ENCODE measurements at regions not wholly inside any gene's neighbourhood (a gene's known extent, or its start where the extent isn't known, plus 50 kb on each side); places are given as distances from the start of the nearest gene placed in this dataset.

- no peak for DNase-seq (ENCODE audit: low read depth)
- H3K4me3 ChIP-seq (ENCODE audit: low read depth, low read length) = no peak overlapping the region
- TF ChIP-seq MAX (IDR thresholded peaks at IDR 0.05; ENCODE audit: low read depth, low read length) (no peak), POLR2A (IDR thresholded peaks at IDR 0.05; ENCODE audit: extremely low read depth, insufficient read length) (no peak), CTCF (IDR thresholded peaks at IDR 0.05; ENCODE audit: low read depth, low read length) (no peak), MYC (IDR thresholded peaks at IDR 0.05; ENCODE audit: low read depth, low read length) (no peak)
These were observed 1537.4 kb downstream of the SLITRK1 start for GRCh38 chr13:82344867-82345266.

GRCh38 chr13:82341116-82341515, 1541.2 kb downstream of the SLITRK1 start:
- TF ChIP-seq MYC (IDR thresholded peaks at IDR 0.05; ENCODE audit: low read depth, low read length) = no peak
- TF ChIP-seq CTCF (IDR thresholded peaks at IDR 0.05; ENCODE audit: low read depth, low read length) = no peak
- TF ChIP-seq MAX (IDR thresholded peaks at IDR 0.05; ENCODE audit: low read depth, low read length) = no peak
- TF ChIP-seq POLR2A (IDR thresholded peaks at IDR 0.05; ENCODE audit: extremely low read depth, insufficient read length) = no peak
- H3K4me3 ChIP-seq (ENCODE audit: low read depth, low read length) = no peak overlapping the region
- no peak for DNase-seq (ENCODE audit: low read depth)

- no peak overlapping the region for H3K4me3 ChIP-seq (ENCODE audit: low read depth, low read length)
- peak; percentile 42 for DNase-seq (ENCODE audit: low read depth)
- peak; percentile 54 for TF ChIP-seq CTCF (IDR thresholded peaks at IDR 0.05; ENCODE audit: low read depth, low read length)
- no peak for TF ChIP-seq POLR2A (IDR thresholded peaks at IDR 0.05; ENCODE audit: extremely low read depth, insufficient read length)
- no peak for TF ChIP-seq MYC (IDR thresholded peaks at IDR 0.05; ENCODE audit: low read depth, low read length)
These were observed 1551.8 kb downstream of the SLITRK1 start for GRCh38 chr13:82330499-82330898.

- TF ChIP-seq MYC (IDR thresholded peaks at IDR 0.05; ENCODE audit: low read depth, low read length) = no peak
- no peak for TF ChIP-seq CTCF (IDR thresholded peaks at IDR 0.05; ENCODE audit: low read depth, low read length)
- no peak for TF ChIP-seq MAX (IDR thresholded peaks at IDR 0.05; ENCODE audit: low read depth, low read length)
- no peak for TF ChIP-seq POLR2A (IDR thresholded peaks at IDR 0.05; ENCODE audit: extremely low read depth, insufficient read length)
- H3K4me3 ChIP-seq (ENCODE audit: low read depth, low read length) = no peak overlapping the region
- DNase-seq (ENCODE audit: low read depth) = no peak
These were observed 1559.2 kb downstream of the SLITRK1 start for GRCh38 chr13:82323101-82323500.

- no peak for TF ChIP-seq MAX (IDR thresholded peaks at IDR 0.05; ENCODE audit: low read depth, low read length)
- no peak for TF ChIP-seq CTCF (IDR thresholded peaks at IDR 0.05; ENCODE audit: low read depth, low read length)
- TF ChIP-seq MYC (IDR thresholded peaks at IDR 0.05; ENCODE audit: low read depth, low read length) = no peak
- TF ChIP-seq POLR2A (IDR thresholded peaks at IDR 0.05; ENCODE audit: extremely low read depth, insufficient read length) = no peak
- no peak for DNase-seq (ENCODE audit: low read depth)
- H3K4me3 ChIP-seq (ENCODE audit: low read depth, low read length) = no peak overlapping the region
These were observed 1576.7 kb downstream of the SLITRK1 start for GRCh38 chr13:82305588-82305987.

- DNase-seq (ENCODE audit: low read depth) = no peak
- TF ChIP-seq MYC (IDR thresholded peaks at IDR 0.05; ENCODE audit: low read depth, low read length) = no peak
- TF ChIP-seq MAX (IDR thresholded peaks at IDR 0.05; ENCODE audit: low read depth, low read length) = no peak
- no peak for TF ChIP-seq CTCF (IDR thresholded peaks at IDR 0.05; ENCODE audit: low read depth, low read length)
- no peak for TF ChIP-seq POLR2A (IDR thresholded peaks at IDR 0.05; ENCODE audit: extremely low read depth, insufficient read length)
- H3K4me3 ChIP-seq (ENCODE audit: low read depth, low read length) = no peak overlapping the region
These were observed 1584.2 kb downstream of the SLITRK1 start for GRCh38 chr13:82298106-82298505.
